ENCODE measurements at regions not wholly inside any gene's neighbourhood (a gene's known extent, or its start where the extent isn't known, plus 50 kb on each side); places are given as distances from the start of the nearest gene placed in this dataset.

- no peaks in the 10 kb centered on the region for H3K36me3 ChIP-seq (ENCODE audit: insufficient read depth, low read length)
- no peaks in the 10 kb centered on the region for H3K9me3 ChIP-seq (ENCODE audit: insufficient read depth, low read depth, low read length)
- no peak overlapping the region for H3K9ac ChIP-seq (ENCODE audit: low read depth, low read length)
- H3K27me3 ChIP-seq (ENCODE audit: insufficient read depth, low read length), result no peaks in the 10 kb centered on the region
- H3K4me3 ChIP-seq (ENCODE audit: low read length), result no peak overlapping the region
- no peaks in the 10 kb centered on the region for H3K4me1 ChIP-seq (ENCODE audit: insufficient read depth, low read length)
- WGBS, result 96% methylated on average over 2 of the region's 2 CpGs
- H3K27ac ChIP-seq (ENCODE audit: low read depth, low read length), result no peak overlapping the region
Observed at GRCh38 chr11:25159341-25159740, 662.5 kb downstream of the LUZP2 start.

- no peaks in the 10 kb centered on the region for H3K27me3 ChIP-seq (ENCODE audit: insufficient read depth, low read length)
- H3K9ac ChIP-seq (ENCODE audit: low read depth, low read length), result no peak overlapping the region
- H3K27ac ChIP-seq (ENCODE audit: low read depth, low read length), result no peak overlapping the region
- H3K36me3 ChIP-seq (ENCODE audit: insufficient read depth, low read length), result no peaks in the 10 kb centered on the region
- H3K4me1 ChIP-seq (ENCODE audit: insufficient read depth, low read length), result no peaks in the 10 kb centered on the region
- no peaks in the 10 kb centered on the region for H3K9me3 ChIP-seq (ENCODE audit: insufficient read depth, low read depth, low read length)
- H3K4me3 ChIP-seq (ENCODE audit: low read length), result no peak overlapping the region
Observed at GRCh38 chr11:25163421-25163820, 666.6 kb downstream of the LUZP2 start.

GRCh38 chr11:25180187-25180586 lies 683.3 kb downstream of the LUZP2 start:
- Histone ChIP-seq H3K27ac (ENCODE audit: low read depth, low read length) (no peak overlapping the region), H3K4me3 (ENCODE audit: low read length) (no peak overlapping the region), H3K9me3 (ENCODE audit: insufficient read depth, low read depth, low read length) (no peaks in the 10 kb centered on the region), H3K9ac (ENCODE audit: low read depth, low read length) (no peak overlapping the region), H3K27me3 (ENCODE audit: insufficient read depth, low read length) (no peaks in the 10 kb centered on the region), H3K36me3 (ENCODE audit: insufficient read depth, low read length) (no peaks in the 10 kb centered on the region), H3K4me1 (ENCODE audit: insufficient read depth, low read length) (no peaks in the 10 kb centered on the region)
- 88% methylated on average over 1 of the region's 1 CpG for WGBS

GRCh38 chr11:25183411-25183810 lies 686.6 kb downstream of the LUZP2 start:
- Histone ChIP-seq H3K27me3 (ENCODE audit: insufficient read depth, low read length) (no peaks in the 10 kb centered on the region), H3K36me3 (ENCODE audit: insufficient read depth, low read length) (no peaks in the 10 kb centered on the region), H3K27ac (ENCODE audit: low read depth, low read length) (no peak overlapping the region), H3K4me1 (ENCODE audit: insufficient read depth, low read length) (no peaks in the 10 kb centered on the region), H3K9ac (ENCODE audit: low read depth, low read length) (no peak overlapping the region), H3K9me3 (ENCODE audit: insufficient read depth, low read depth, low read length) (no peaks in the 10 kb centered on the region), H3K4me3 (ENCODE audit: low read length) (no peak overlapping the region)
- WGBS, result no CpG with 5 or more reads among the region's 1 CpG

GRCh38 chr11:25197515-25197914 lies 700.7 kb downstream of the LUZP2 start:
- H3K9ac ChIP-seq (ENCODE audit: low read depth, low read length), result no peak overlapping the region
- no peaks in the 10 kb centered on the region for H3K9me3 ChIP-seq (ENCODE audit: insufficient read depth, low read depth, low read length)
- no peaks in the 10 kb centered on the region for H3K36me3 ChIP-seq (ENCODE audit: insufficient read depth, low read length)
- no peaks in the 10 kb centered on the region; the same call in 1 of the 2 replicates for H3K4me1 ChIP-seq (ENCODE audit: insufficient read depth, low read length)
- no peak overlapping the region for H3K27ac ChIP-seq (ENCODE audit: low read depth, low read length)
- WGBS, result 100% methylated on average over 1 of the region's 3 CpGs
- H3K27me3 ChIP-seq (ENCODE audit: insufficient read depth, low read length), result no peaks in the 10 kb centered on the region
- H3K4me3 ChIP-seq (ENCODE audit: low read length), result no peak overlapping the region

GRCh38 chr11:25198704-25199103 lies 701.9 kb downstream of the LUZP2 start:
- H3K4me1 ChIP-seq (ENCODE audit: insufficient read depth, low read length), result no peaks in the 10 kb centered on the region; the same call in 1 of the 2 replicates
- H3K9ac ChIP-seq (ENCODE audit: low read depth, low read length), result no peak overlapping the region
- 96% methylated on average over 1 of the region's 2 CpGs for WGBS
- H3K9me3 ChIP-seq (ENCODE audit: insufficient read depth, low read depth, low read length), result no peaks in the 10 kb centered on the region
- no peak overlapping the region for H3K4me3 ChIP-seq (ENCODE audit: low read length)
- no peaks in the 10 kb centered on the region for H3K27me3 ChIP-seq (ENCODE audit: insufficient read depth, low read length)
- no peaks in the 10 kb centered on the region for H3K36me3 ChIP-seq (ENCODE audit: insufficient read depth, low read length)
- H3K27ac ChIP-seq (ENCODE audit: low read depth, low read length), result no peak overlapping the region

- H3K9me3 ChIP-seq (ENCODE audit: insufficient read depth, low read depth, low read length), result peaks cover 2% of the 10 kb centered on the region; the same call in 1 of the 2 replicates
- no peak overlapping the region for H3K4me3 ChIP-seq (ENCODE audit: low read length)
- no peak overlapping the region for H3K9ac ChIP-seq (ENCODE audit: low read depth, low read length)
- H3K36me3 ChIP-seq (ENCODE audit: insufficient read depth, low read length), result no peaks in the 10 kb centered on the region
- no peak overlapping the region for H3K27ac ChIP-seq (ENCODE audit: low read depth, low read length)
- no peaks in the 10 kb centered on the region for H3K27me3 ChIP-seq (ENCODE audit: insufficient read depth, low read length)
- no peaks in the 10 kb centered on the region; the same call in 1 of the 2 replicates for H3K4me1 ChIP-seq (ENCODE audit: insufficient read depth, low read length)
- 76% methylated on average over 1 of the region's 1 CpG for WGBS
Observed at GRCh38 chr11:25200925-25201324, 704.1 kb downstream of the LUZP2 start.

- Histone ChIP-seq H3K9ac (ENCODE audit: low read depth, low read length) (no peak overlapping the region), H3K4me1 (ENCODE audit: insufficient read depth, low read length) (no peaks in the 10 kb centered on the region; the same call in 1 of the 2 replicates), H3K27ac (ENCODE audit: low read depth, low read length) (no peak overlapping the region), H3K36me3 (ENCODE audit: insufficient read depth, low read length) (no peaks in the 10 kb centered on the region), H3K27me3 (ENCODE audit: insufficient read depth, low read length) (no peaks in the 10 kb centered on the region), H3K9me3 (ENCODE audit: insufficient read depth, low read depth, low read length) (peaks cover 18% of the 10 kb centered on the region), H3K4me3 (ENCODE audit: low read length) (no peak overlapping the region)
- 94% methylated on average over 1 of the region's 1 CpG for WGBS
Observed at GRCh38 chr11:25206762-25207161, 709.9 kb downstream of the LUZP2 start.

- H3K9me3 ChIP-seq (ENCODE audit: insufficient read depth, low read depth, low read length), result peaks cover 10% of the 10 kb centered on the region
- H3K27me3 ChIP-seq (ENCODE audit: insufficient read depth, low read length), result no peaks in the 10 kb centered on the region
- H3K9ac ChIP-seq (ENCODE audit: low read depth, low read length), result no peak overlapping the region
- no peak overlapping the region for H3K4me3 ChIP-seq (ENCODE audit: low read length)
- no peaks in the 10 kb centered on the region for H3K4me1 ChIP-seq (ENCODE audit: insufficient read depth, low read length)
- 92% methylated on average over 3 of the region's 3 CpGs for WGBS
- H3K27ac ChIP-seq (ENCODE audit: low read depth, low read length), result no peak overlapping the region
- no peaks in the 10 kb centered on the region for H3K36me3 ChIP-seq (ENCODE audit: insufficient read depth, low read length)
Observed at GRCh38 chr11:25211635-25212254, 714.9 kb downstream of the LUZP2 start.

- Histone ChIP-seq H3K27me3 (ENCODE audit: insufficient read depth, low read length) (no peaks in the 10 kb centered on the region), H3K4me1 (ENCODE audit: insufficient read depth, low read length) (no peaks in the 10 kb centered on the region), H3K9me3 (ENCODE audit: insufficient read depth, low read depth, low read length) (no peaks in the 10 kb centered on the region), H3K27ac (ENCODE audit: low read depth, low read length) (no peak overlapping the region), H3K36me3 (ENCODE audit: insufficient read depth, low read length) (no peaks in the 10 kb centered on the region), H3K4me3 (ENCODE audit: low read length) (no peak overlapping the region), H3K9ac (ENCODE audit: low read depth, low read length) (no peak overlapping the region)
- WGBS, result no CpG with 5 or more reads among the region's 2 CpGs
Observed at GRCh38 chr11:25214535-25215176, 717.8 kb downstream of the LUZP2 start.

- WGBS, result 78% methylated on average over 1 of the region's 1 CpG
- Histone ChIP-seq H3K27me3 (ENCODE audit: insufficient read depth, low read length) (no peaks in the 10 kb centered on the region), H3K4me3 (ENCODE audit: low read length) (no peak overlapping the region), H3K9me3 (ENCODE audit: insufficient read depth, low read depth, low read length) (no peaks in the 10 kb centered on the region), H3K27ac (ENCODE audit: low read depth, low read length) (no peak overlapping the region), H3K36me3 (ENCODE audit: insufficient read depth, low read length) (no peaks in the 10 kb centered on the region), H3K9ac (ENCODE audit: low read depth, low read length) (no peak overlapping the region), H3K4me1 (ENCODE audit: insufficient read depth, low read length) (no peaks in the 10 kb centered on the region)
Observed at GRCh38 chr11:25218036-25218435, 721.2 kb downstream of the LUZP2 start.

Measured in HUES64 (cell line).